Liver (tissue), 8 donors: ENCODE measurements at regions not wholly inside any gene's neighbourhood (a gene's known extent, or its start where the extent isn't known, plus 50 kb on each side); places are given as distances from the start of the nearest gene placed in this dataset.

ENCODE experiments used
- DNase-seq: peaks from one replicate; pipeline ENCODE4 v3.0.0-alpha.2; 2017; ENCODE audit warnings: low spot score
- H3K27ac ChIP-seq, 2 donors: one replicate each; pipeline ENCODE4 v1.7.0; 2013; ENCODE audit warnings: inconsistent platforms in 2 of 2, low read length in 2 of 2, control low read depth in 1 of 2, low read depth in 1 of 2, mild to moderate bottlenecking in 1 of 2
- H3K27me3 ChIP-seq, 4 donors: one replicate each; pipeline versions ENCODE4 v1.6.1 to v1.7.0; 2013; ENCODE audit warnings: low read length in 3 of 4, inconsistent platforms in 1 of 4, mild to moderate bottlenecking in 1 of 4, moderate library complexity in 1 of 4; ENCODE audit not compliant: control insufficient read depth in 4 of 4, insufficient read depth in 4 of 4
- H3K36me3 ChIP-seq, 4 donors: one replicate each; pipeline versions ENCODE4 v1.6.1 to v1.7.0; 2013; ENCODE audit warnings: low read length in 3 of 4, mild to moderate bottlenecking in 3 of 4, low read depth in 1 of 4, moderate library complexity in 1 of 4; ENCODE audit not compliant: control insufficient read depth in 4 of 4, insufficient read depth in 3 of 4
- H3K4me1 ChIP-seq, 4 donors: one replicate each; pipeline versions ENCODE4 v1.6.1 to v1.7.0; 2013; ENCODE audit warnings: low read length in 3 of 4, mild to moderate bottlenecking in 3 of 4, moderate library complexity in 1 of 4; ENCODE audit not compliant: control insufficient read depth in 4 of 4, insufficient read depth in 4 of 4
- H3K4me3 ChIP-seq, 3 donors: one replicate each; pipeline versions ENCODE4 v1.6.1 to v1.7.0; 2013; ENCODE audit warnings: low read length in 3 of 3, control low read depth in 1 of 3, low read depth in 1 of 3, mild to moderate bottlenecking in 1 of 3
- H3K9ac ChIP-seq, 2 donors: one replicate each; pipeline ENCODE4 v1.7.0; 2013; ENCODE audit warnings: low read length in 2 of 2, mild to moderate bottlenecking in 2 of 2, moderate library complexity in 2 of 2, control low read depth in 1 of 2, low read depth in 1 of 2
- H3K9me3 ChIP-seq, 4 donors: one replicate each; pipeline versions ENCODE4 v1.6.1 to v1.7.0; 2013; ENCODE audit warnings: low read length in 3 of 4; ENCODE audit not compliant: control insufficient read depth in 4 of 4
- CTCF ChIP-seq: fragments of 150-350 bp; IDR thresholded peaks from 2 replicates; pipeline ENCODE4 v1.5.1; 2017; ENCODE audit warnings: improper control_type of control experiment, low read depth, low read length; ENCODE audit not compliant: missing input control
- EGR1 ChIP-seq, 2 donors: IDR thresholded peaks; 2 replicates each; pipeline ENCODE4 v1.6.1; 2016 to 2018; ENCODE audit warnings: antibody characterized with exemption in 2 of 2, low read depth in 2 of 2
- GABPA ChIP-seq, 2 donors: IDR thresholded peaks in 1 of 2; conservative IDR thresholded peaks in 1 of 2; 2 replicates each; pipeline ENCODE4 v1.6.1; 2016; ENCODE audit warnings: antibody characterized with exemption in 2 of 2, mild to moderate bottlenecking in 1 of 2, moderate library complexity in 1 of 2
- MAX ChIP-seq: IDR thresholded peaks from 2 replicates; pipeline ENCODE4 v1.6.1; 2016; ENCODE audit warnings: antibody characterized with exemption
- RAD21 ChIP-seq, 2 donors: IDR thresholded peaks; 2 replicates each; pipeline ENCODE4 v1.6.1; 2016; ENCODE audit warnings: antibody characterized with exemption in 2 of 2, mild to moderate bottlenecking in 2 of 2
- REST ChIP-seq: IDR thresholded peaks from 2 replicates; pipeline ENCODE4 v1.6.1; 2016; ENCODE audit warnings: antibody characterized with exemption, mild to moderate bottlenecking
- RXRA ChIP-seq, 2 donors: IDR thresholded peaks; 2 replicates each; pipeline ENCODE4 v1.6.1; 2017 to 2018; ENCODE audit warnings: antibody characterized with exemption in 2 of 2, mild to moderate bottlenecking in 1 of 2
- YY1 ChIP-seq: IDR thresholded peaks from 2 replicates; pipeline ENCODE4 v1.6.1; 2016; ENCODE audit warnings: antibody characterized with exemption, mild to moderate bottlenecking
- WGBS: extraction: QIAGEN DNeasy Blood & Tissue Kit; methylation state at CpG from one replicate; pipeline ENCODE4 v1.1.7; 2013; 5-methylcytosine and 5-hydroxymethylcytosine counted together
- donor health status: healthy.
- donor health status: healthy.
- donor health status: healthy.
- donor health status: healthy.
- donor health status: healthy.

- no peak for TF ChIP-seq YY1
These were observed 392.8 kb upstream of the RORA start (continued) for GRCh38 chr15:61621865-61622264.

GRCh38 chr15:61621146-61621545, 392.0 kb upstream of the RORA start:
- peak; percentile 77 for DNase-seq

GRCh38 chr15:61620151-61620550, 391.0 kb upstream of the RORA start:
- TF ChIP-seq GABPA (IDR thresholded peaks at IDR 0.05 in 1 of 2, conservative IDR thresholded peaks at IDR 0.05 in 1 of 2): no peak
- peak; percentile 85 for TF ChIP-seq REST
- TF ChIP-seq RAD21 (IDR thresholded peaks at IDR 0.05): no peak
- 94% methylated on average over 2 of the region's 2 CpGs for WGBS
- Histone ChIP-seq H3K36me3 (no peaks in the 10 kb centered on the region), H3K27ac (no peak overlapping the region), H3K27me3 (no peaks in the 10 kb centered on the region), H3K9ac (no peak overlapping the region), H3K9me3 (no peaks in the 10 kb centered on the region), H3K4me1 (no peaks in the 10 kb centered on the region), H3K4me3 (no peak overlapping the region)
- no peak for DNase-seq

More at GRCh38 chr15:61621146-61621545, 392.0 kb upstream of the RORA start:
- WGBS: 7% methylated on average over 2 of the region's 2 CpGs
- H3K4me1 ChIP-seq: no peaks in the 10 kb centered on the region
- no peak overlapping the region for H3K4me3 ChIP-seq
- no peaks in the 10 kb centered on the region for H3K36me3 ChIP-seq
- no peaks in the 10 kb centered on the region for H3K27me3 ChIP-seq
- H3K9me3 ChIP-seq: no peaks in the 10 kb centered on the region
- TF ChIP-seq MAX (no peak), RXRA (IDR thresholded peaks at IDR 0.05) (peak in 1 of 2 donors; percentile 27), RAD21 (IDR thresholded peaks at IDR 0.05) (peak; percentile 97), CTCF (peak; percentile 81)
- H3K9ac ChIP-seq: no peak overlapping the region
- H3K27ac ChIP-seq: no peak overlapping the region

GRCh38 chr15:61613729-61614128, 384.6 kb upstream of the RORA start:
- H3K9ac ChIP-seq: no peak overlapping the region
- no peaks in the 10 kb centered on the region for H3K9me3 ChIP-seq
- H3K4me1 ChIP-seq: no peaks in the 10 kb centered on the region
- peak in 1 of 2 donors; percentile 20 for TF ChIP-seq RAD21 (IDR thresholded peaks at IDR 0.05)
- TF ChIP-seq EGR1 (IDR thresholded peaks at IDR 0.05; ENCODE audit: low read depth in 2 of 2): no peak
- DNase-seq: no peak
- H3K27me3 ChIP-seq: no peaks in the 10 kb centered on the region
- H3K4me3 ChIP-seq: no peak overlapping the region
- no peak overlapping the region for H3K27ac ChIP-seq
- H3K36me3 ChIP-seq: no peaks in the 10 kb centered on the region
